WTC11 (cell line): ENCODE measurements at regions not wholly inside any gene's neighbourhood (a gene's known extent, or its start where the extent isn't known, plus 50 kb on each side); places are given as distances from the start of the nearest gene placed in this dataset.

ENCODE experiments used
- ATAC-seq: fragments of 200-7000 bp; cut with Tn5 transposase; 2 replicates; pipeline ENCODE4 v1.10.0; 2021; ENCODE audit warnings: mild to moderate bottlenecking, moderate library complexity
- CTCF ChIA-PET: fragments of 300-600 bp; sonication (Branson Sonifier 250); formaldehyde crosslinking; loops from one replicate; lab custom pipeline; 2021; ENCODE audit warnings: antibody characterized with exemption; lab: Charles Lee
- POLR2A ChIA-PET: fragments of 350-600 bp; sonication (Branson Sonifier 250); formaldehyde crosslinking; loops from one replicate; lab custom pipeline; 2021; ENCODE audit warnings: antibody characterized with exemption; lab: Charles Lee
- DNase-seq: peaks from one replicate; pipeline ENCODE4 v3.0.0; 2021; ENCODE audit warnings: low spot score
- H3K27ac Mint-ChIP-seq: 2 replicates; pipeline ENCODE4 v1.8.0; 2021; ENCODE audit warnings: mixed read lengths
- H3K27me3 Mint-ChIP-seq: 2 replicates; pipeline ENCODE4 v1.8.0; 2021; ENCODE audit warnings: low read depth, mild to moderate bottlenecking, moderate library complexity, mixed read lengths
- H3K36me3 Mint-ChIP-seq: 2 replicates; pipeline ENCODE4 v1.8.0; 2021; ENCODE audit warnings: mixed read lengths
- H3K4me1 Mint-ChIP-seq: 2 replicates; pipeline ENCODE4 v1.8.0; 2022; ENCODE audit warnings: mixed read lengths
- H3K4me3 Mint-ChIP-seq: 2 replicates; pipeline ENCODE4 v1.8.0; 2021; ENCODE audit warnings: mild to moderate bottlenecking, moderate library complexity, mixed read lengths
- H3K9me3 Mint-ChIP-seq: 2 replicates; pipeline ENCODE4 v1.8.0; 2021; ENCODE audit warnings: mixed read lengths
- CREM ChIP-seq: sonication (generic); formaldehyde crosslinking; IDR thresholded peaks from 2 replicates; pipeline ENCODE4 v1.8.1; 2022; ENCODE audit warnings: mild to moderate bottlenecking, missing genetic modification reagents, moderate library complexity
- ETV6 ChIP-seq: sonication (generic); formaldehyde crosslinking; IDR thresholded peaks from 2 replicates; pipeline ENCODE4 v1.8.1; 2022; ENCODE audit warnings: mild to moderate bottlenecking, missing genetic modification reagents
- FOXJ3 ChIP-seq: sonication (generic); formaldehyde crosslinking; IDR thresholded peaks from 2 replicates; pipeline ENCODE4 v1.9.0; 2021; ENCODE audit warnings: missing genetic modification reagents, mild to moderate bottlenecking, borderline replicate concordance
- FOXK1 ChIP-seq: sonication (generic); formaldehyde crosslinking; IDR thresholded peaks from 2 replicates; pipeline ENCODE4 v1.8.0; 2022; ENCODE audit warnings: mild to moderate bottlenecking, moderate library complexity, missing genetic modification reagents
- GABPB1 ChIP-seq: sonication (generic); formaldehyde crosslinking; IDR thresholded peaks from 2 replicates; pipeline ENCODE4 v1.8.1; 2023; ENCODE audit warnings: mild to moderate bottlenecking, missing genetic modification reagents
- GTF2I ChIP-seq: fragments of 250-450 bp; sonication (Bioruptor Pico); conservative IDR thresholded peaks from 2 replicates; pipeline ENCODE4 v1.4.0; 2021; ENCODE audit warnings: mild to moderate bottlenecking
- HMGXB4 ChIP-seq: sonication (generic); formaldehyde crosslinking; IDR thresholded peaks from 2 replicates; pipeline ENCODE4 v1.8.1; 2023; ENCODE audit warnings: mild to moderate bottlenecking, moderate library complexity, missing genetic modification reagents
- MYBL2 ChIP-seq: sonication (generic); formaldehyde crosslinking; IDR thresholded peaks from 2 replicates; pipeline ENCODE4 v1.8.1; 2023; ENCODE audit warnings: mild to moderate bottlenecking, moderate library complexity, missing genetic modification reagents
- NFE2L1 ChIP-seq: sonication (generic); formaldehyde crosslinking; IDR thresholded peaks from 2 replicates; pipeline ENCODE4 v1.8.1; 2023; ENCODE audit warnings: missing genetic modification reagents
- NR3C1 ChIP-seq: sonication (generic); formaldehyde crosslinking; conservative IDR thresholded peaks from 2 replicates; pipeline ENCODE4 v1.8.1; 2023; ENCODE audit warnings: low read depth, mild to moderate bottlenecking, missing genetic modification reagents
- SMAD4 ChIP-seq: sonication (generic); formaldehyde crosslinking; IDR thresholded peaks from 2 replicates; pipeline ENCODE4 v1.8.0; 2022; ENCODE audit warnings: mild to moderate bottlenecking, missing genetic modification reagents
- SOX15 ChIP-seq: fragments of 250-450 bp; sonication (Bioruptor Pico); IDR thresholded peaks from 2 replicates; pipeline ENCODE4 v1.9.0; 2021; ENCODE audit warnings: mild to moderate bottlenecking
- TCF7 ChIP-seq: sonication (generic); formaldehyde crosslinking; IDR thresholded peaks from 2 replicates; pipeline ENCODE4 v1.8.0; 2022; ENCODE audit warnings: mild to moderate bottlenecking, low read depth, missing genetic modification reagents, moderate library complexity
- ZBTB21 ChIP-seq: sonication (generic); formaldehyde crosslinking; IDR thresholded peaks from 2 replicates; pipeline ENCODE4 v1.8.1; 2023; ENCODE audit warnings: mild to moderate bottlenecking, missing genetic modification reagents, borderline replicate concordance
- ZNF138 ChIP-seq: sonication (generic); formaldehyde crosslinking; conservative IDR thresholded peaks from 2 replicates; pipeline ENCODE4 v1.8.1; 2022; ENCODE audit warnings: mild to moderate bottlenecking, moderate library complexity, missing genetic modification reagents
- ZNF263 ChIP-seq: sonication (generic); formaldehyde crosslinking; IDR thresholded peaks from 2 replicates; pipeline ENCODE4 v1.8.1; 2022; ENCODE audit warnings: low read depth, mild to moderate bottlenecking, moderate library complexity, missing genetic modification reagents
- ZNF281 ChIP-seq: sonication (generic); formaldehyde crosslinking; IDR thresholded peaks from 2 replicates; pipeline ENCODE4 v1.8.0; 2023; ENCODE audit warnings: mild to moderate bottlenecking, missing genetic modification reagents
- TF ChIP-seq, protein P1 (sequence below): sonication (generic); formaldehyde crosslinking; IDR thresholded peaks from 2 replicates; pipeline ENCODE4 v1.8.0; 2022; ENCODE audit warnings: mild to moderate bottlenecking, missing genetic modification reagents
- TF ChIP-seq, protein P2 (sequence below): sonication (generic); formaldehyde crosslinking; IDR thresholded peaks from 2 replicates; pipeline ENCODE4 v1.8.1; 2023; ENCODE audit warnings: mild to moderate bottlenecking, missing genetic modification reagents, borderline replicate concordance
- TF ChIP-seq, protein P3 (sequence below): sonication (generic); formaldehyde crosslinking; IDR thresholded peaks from 2 replicates; pipeline ENCODE4 v1.8.1; 2022; ENCODE audit warnings: missing genetic modification reagents, borderline replicate concordance

DNA sequence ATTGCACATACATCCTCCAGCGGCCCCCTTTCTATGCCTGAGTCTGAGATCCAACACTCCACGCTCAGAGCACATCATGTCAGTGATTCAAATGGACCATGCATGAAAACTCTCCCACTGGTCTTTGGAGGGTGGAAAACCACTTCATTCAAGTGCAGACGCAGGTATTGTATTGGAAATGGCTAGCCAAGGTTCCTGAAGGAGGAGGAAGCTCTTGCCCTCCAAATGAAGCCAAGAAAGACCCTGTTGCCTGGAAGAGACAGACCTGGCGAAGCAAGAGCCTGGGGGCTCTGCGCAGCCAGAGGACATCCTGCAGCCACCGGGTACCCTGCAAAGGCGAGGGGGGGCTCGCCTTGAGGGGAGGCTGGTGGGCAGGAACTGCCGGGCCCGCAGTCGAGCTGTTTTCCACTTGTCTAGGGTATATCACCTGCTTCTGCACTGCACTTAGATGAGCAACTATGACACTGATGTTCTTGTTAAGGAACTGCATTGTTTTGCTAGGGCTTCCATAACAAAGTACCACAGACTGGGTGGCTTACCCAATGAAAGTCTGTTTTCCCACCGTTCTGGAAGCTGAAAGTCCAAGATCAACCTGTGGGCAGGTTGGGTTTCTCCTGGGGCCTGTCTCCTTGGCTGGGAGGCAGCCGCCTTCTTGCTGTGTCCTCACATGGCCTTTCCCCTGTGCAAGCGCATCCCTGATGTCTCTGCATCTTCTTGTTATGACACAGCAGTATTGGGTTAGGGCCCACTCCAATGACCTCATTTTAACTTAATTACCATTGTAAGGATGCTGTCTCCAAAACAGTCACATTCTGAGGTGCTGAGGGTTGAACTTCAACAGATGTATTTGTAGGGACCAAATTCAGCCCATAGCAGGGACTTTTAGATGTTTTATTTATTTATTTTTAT is 233.4 kb downstream of the ARHGAP12 start:
- H3K9me3 Mint-ChIP-seq, result peaks cover 18% of the 10 kb centered on the region
- H3K36me3 Mint-ChIP-seq, result peaks cover 6% of the 10 kb centered on the region
- CTCF ChIA-PET, result no interaction called here
- H3K27me3 Mint-ChIP-seq, result no peaks in the 10 kb centered on the region; the same call in 1 of the 2 replicates
- peaks cover 53% of the 10 kb centered on the region for H3K4me1 Mint-ChIP-seq
- ATAC-seq, result peak; percentile 54
- H3K4me3 Mint-ChIP-seq, result no peak overlapping the region
- H3K27ac Mint-ChIP-seq, result no peak overlapping the region
- TF ChIP-seq CREM (no peak), SOX15 (no peak), ZNF281 (CRISPR knock-in tag) (no peak), NR3C1 (no peak), ETV6 (CRISPR knock-in tag) (no peak)
- TF ChIP-seq, protein P1, sequence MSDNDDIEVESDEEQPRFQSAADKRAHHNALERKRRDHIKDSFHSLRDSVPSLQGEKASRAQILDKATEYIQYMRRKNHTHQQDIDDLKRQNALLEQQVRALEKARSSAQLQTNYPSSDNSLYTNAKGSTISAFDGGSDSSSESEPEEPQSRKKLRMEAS, result no peak
- TF ChIP-seq, protein P2, sequence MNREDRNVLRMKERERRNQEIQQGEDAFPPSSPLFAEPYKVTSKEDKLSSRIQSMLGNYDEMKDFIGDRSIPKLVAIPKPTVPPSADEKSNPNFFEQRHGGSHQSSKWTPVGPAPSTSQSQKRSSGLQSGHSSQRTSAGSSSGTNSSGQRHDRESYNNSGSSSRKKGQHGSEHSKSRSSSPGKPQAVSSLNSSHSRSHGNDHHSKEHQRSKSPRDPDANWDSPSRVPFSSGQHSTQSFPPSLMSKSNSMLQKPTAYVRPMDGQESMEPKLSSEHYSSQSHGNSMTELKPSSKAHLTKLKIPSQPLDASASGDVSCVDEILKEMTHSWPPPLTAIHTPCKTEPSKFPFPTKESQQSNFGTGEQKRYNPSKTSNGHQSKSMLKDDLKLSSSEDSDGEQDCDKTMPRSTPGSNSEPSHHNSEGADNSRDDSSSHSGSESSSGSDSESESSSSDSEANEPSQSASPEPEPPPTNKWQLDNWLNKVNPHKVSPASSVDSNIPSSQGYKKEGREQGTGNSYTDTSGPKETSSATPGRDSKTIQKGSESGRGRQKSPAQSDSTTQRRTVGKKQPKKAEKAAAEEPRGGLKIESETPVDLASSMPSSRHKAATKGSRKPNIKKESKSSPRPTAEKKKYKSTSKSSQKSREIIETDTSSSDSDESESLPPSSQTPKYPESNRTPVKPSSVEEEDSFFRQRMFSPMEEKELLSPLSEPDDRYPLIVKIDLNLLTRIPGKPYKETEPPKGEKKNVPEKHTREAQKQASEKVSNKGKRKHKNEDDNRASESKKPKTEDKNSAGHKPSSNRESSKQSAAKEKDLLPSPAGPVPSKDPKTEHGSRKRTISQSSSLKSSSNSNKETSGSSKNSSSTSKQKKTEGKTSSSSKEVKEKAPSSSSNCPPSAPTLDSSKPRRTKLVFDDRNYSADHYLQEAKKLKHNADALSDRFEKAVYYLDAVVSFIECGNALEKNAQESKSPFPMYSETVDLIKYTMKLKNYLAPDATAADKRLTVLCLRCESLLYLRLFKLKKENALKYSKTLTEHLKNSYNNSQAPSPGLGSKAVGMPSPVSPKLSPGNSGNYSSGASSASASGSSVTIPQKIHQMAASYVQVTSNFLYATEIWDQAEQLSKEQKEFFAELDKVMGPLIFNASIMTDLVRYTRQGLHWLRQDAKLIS (CRISPR knock-in tag), result no peak
- TF ChIP-seq, all 79 proteins: peak for 0
- no peak for DNase-seq
- POLR2A ChIA-PET, result no interaction called here

DNA sequence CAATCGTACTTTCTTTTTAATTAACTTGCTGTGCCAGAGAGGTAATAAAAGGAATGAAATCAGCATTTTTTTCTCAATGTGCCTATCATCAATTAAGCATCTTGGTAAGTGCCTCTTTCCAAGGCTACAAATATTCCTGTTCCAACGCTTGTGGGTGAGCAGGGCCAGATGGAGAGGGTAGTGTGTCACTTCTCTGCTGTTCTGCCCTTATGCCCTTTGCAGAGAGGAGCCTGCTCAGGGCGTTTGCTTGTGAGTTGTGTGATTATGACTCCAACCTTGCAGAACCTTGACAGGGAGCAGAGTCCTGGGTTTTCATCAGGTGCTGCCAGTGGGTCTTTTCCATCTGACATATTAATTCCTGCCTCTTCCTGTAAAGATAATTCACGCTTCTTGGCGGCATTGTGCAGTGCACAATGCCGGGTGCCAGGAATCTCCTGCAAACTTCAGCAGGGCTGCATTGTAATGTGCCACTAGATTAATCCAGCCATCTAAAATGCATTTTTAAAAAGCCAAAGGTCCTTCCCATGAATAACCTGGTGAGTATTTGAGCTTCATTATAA is 234.4 kb downstream of the ARHGAP12 start:
- POLR2A ChIA-PET, result no interaction called here
- no peaks in the 10 kb centered on the region; the same call in 1 of the 2 replicates for H3K27me3 Mint-ChIP-seq
- peaks cover 27% of the 10 kb centered on the region for H3K9me3 Mint-ChIP-seq
- H3K36me3 Mint-ChIP-seq, result peaks cover 16% of the 10 kb centered on the region
- CTCF ChIA-PET, result interaction anchor here (1.1 kb wide), 1 partner anchor 76 kb away, joined by 4 read pairs; no protein-coding TSS in a partner anchor
- peaks cover 50% of the 10 kb centered on the region for H3K4me1 Mint-ChIP-seq
- no peak for ATAC-seq
- H3K27ac Mint-ChIP-seq, result no peak overlapping the region
- H3K4me3 Mint-ChIP-seq, result no peak overlapping the region
- DNase-seq, result no peak
- no peak for TF ChIP-seq GABPB1
- no peak for TF ChIP-seq FOXK1
- TF ChIP-seq, protein P3, sequence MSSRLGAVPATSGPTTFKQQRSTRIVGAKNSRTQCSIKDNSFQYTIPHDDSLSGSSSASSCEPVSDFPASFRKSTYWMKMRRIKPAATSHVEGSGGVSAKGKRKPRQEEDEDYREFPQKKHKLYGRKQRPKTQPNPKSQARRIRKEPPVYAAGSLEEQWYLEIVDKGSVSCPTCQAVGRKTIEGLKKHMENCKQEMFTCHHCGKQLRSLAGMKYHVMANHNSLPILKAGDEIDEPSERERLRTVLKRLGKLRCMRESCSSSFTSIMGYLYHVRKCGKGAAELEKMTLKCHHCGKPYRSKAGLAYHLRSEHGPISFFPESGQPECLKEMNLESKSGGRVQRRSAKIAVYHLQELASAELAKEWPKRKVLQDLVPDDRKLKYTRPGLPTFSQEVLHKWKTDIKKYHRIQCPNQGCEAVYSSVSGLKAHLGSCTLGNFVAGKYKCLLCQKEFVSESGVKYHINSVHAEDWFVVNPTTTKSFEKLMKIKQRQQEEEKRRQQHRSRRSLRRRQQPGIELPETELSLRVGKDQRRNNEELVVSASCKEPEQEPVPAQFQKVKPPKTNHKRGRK, result no peak
- no peak for TF ChIP-seq NFE2L1
- TF ChIP-seq ZNF138 (CRISPR knock-in tag), result no peak
- no peak for TF ChIP-seq MYBL2 (CRISPR knock-in tag)
- no peak for TF ChIP-seq ZBTB21 (CRISPR knock-in tag)
- TF ChIP-seq ZNF281 (CRISPR knock-in tag), result no peak
- TF ChIP-seq FOXJ3, result no peak
- no peak for TF ChIP-seq HMGXB4 (CRISPR knock-in tag)
- no peak for TF ChIP-seq SMAD4 (CRISPR knock-in tag)
- no peak for TF ChIP-seq GTF2I
- TF ChIP-seq ZNF263 (CRISPR knock-in tag), result no peak
- TF ChIP-seq ETV6 (CRISPR knock-in tag), result no peak
- TF ChIP-seq TCF7, result no peak
